Colonic mucosa (tissue), 4 donors: ENCODE measurements at regions not wholly inside any gene's neighbourhood (a gene's known extent, or its start where the extent isn't known, plus 50 kb on each side); places are given as distances from the start of the nearest gene placed in this dataset.

Experiments used
- DNase-seq: peaks from one replicate; pipeline ENCODE4 v3.0.0-alpha.2; 2020
- H3K27ac ChIP-seq: fragments of 200-600 bp; one replicate; pipeline ENCODE4 v1.8.0; 2021
- H3K27me3 ChIP-seq: fragments of 200-600 bp; one replicate; pipeline ENCODE4 v1.8.0; 2021
- H3K36me3 ChIP-seq: fragments of 200-600 bp; one replicate; pipeline ENCODE4 v1.8.0; 2021
- H3K4me1 ChIP-seq: fragments of 200-600 bp; one replicate; pipeline ENCODE4 v1.8.0; 2021; ENCODE audit warnings: mild to moderate bottlenecking
- H3K4me3 ChIP-seq: fragments of 200-600 bp; one replicate; pipeline ENCODE4 v1.8.0; 2021
- H3K9ac ChIP-seq, 2 donors: one replicate each; pipeline ENCODE4 v1.7.0; 2013; ENCODE audit warnings: control low read depth in 2 of 2, low read depth in 2 of 2, low read length in 2 of 2
- H3K9me3 ChIP-seq: fragments of 200-600 bp; one replicate; pipeline ENCODE4 v1.8.0; 2021
- CTCF ChIP-seq: fragments of 200-600 bp; IDR thresholded peaks from one replicate; pipeline ENCODE4 v1.8.0; 2022; ENCODE audit warnings: antibody characterized with exemption, mild to moderate bottlenecking
- intact Hi-C: fragments of 100-400 bp; cut with DNase I; formaldehyde crosslinking; loops from one replicate; pipeline ENCODE4 v1.14.1; 2022
- donor health status: healthy.
- donor health status: DM: no; HTN: no; CAD: no.
- donor health status: DM: no; HTN: no; CAD: no.

- no peak for TF ChIP-seq CTCF
- no peaks in the 10 kb centered on the region for H3K4me1 ChIP-seq
- H3K27me3 ChIP-seq = no peaks in the 10 kb centered on the region
- intact Hi-C loops = no loop called here
- H3K36me3 ChIP-seq = no peaks in the 10 kb centered on the region
- H3K4me3 ChIP-seq = no peak overlapping the region
- H3K9ac ChIP-seq = no peak overlapping the region
- H3K9me3 ChIP-seq = no peaks in the 10 kb centered on the region
- no peak overlapping the region for H3K27ac ChIP-seq
- DNase-seq = no peak
Measured at GRCh38 chr7:84844771-84845170, 342.1 kb downstream of the SEMA3D start.

- TF ChIP-seq CTCF = no peak
- Histone ChIP-seq H3K36me3 (no peaks in the 10 kb centered on the region), H3K9me3 (no peaks in the 10 kb centered on the region), H3K27me3 (no peaks in the 10 kb centered on the region), H3K4me3 (no peak overlapping the region), H3K27ac (no peak overlapping the region), H3K4me1 (no peaks in the 10 kb centered on the region), H3K9ac (no peak overlapping the region)
- intact Hi-C loops = no loop called here
- no peak for DNase-seq
Measured at GRCh38 chr7:84841809-84842208, 345.0 kb downstream of the SEMA3D start.

- Histone ChIP-seq H3K9ac (no peak overlapping the region), H3K9me3 (no peaks in the 10 kb centered on the region), H3K27ac (no peak overlapping the region), H3K36me3 (no peaks in the 10 kb centered on the region), H3K27me3 (no peaks in the 10 kb centered on the region), H3K4me3 (no peak overlapping the region), H3K4me1 (no peaks in the 10 kb centered on the region)
- intact Hi-C loops = no loop called here
- no peak for DNase-seq
- TF ChIP-seq CTCF = no peak
Measured at GRCh38 chr7:84838857-84839256, 348.0 kb downstream of the SEMA3D start.

GRCh38 chr7:84837405-84837804 lies 349.5 kb downstream of the SEMA3D start:
- no peaks in the 10 kb centered on the region for H3K9me3 ChIP-seq
- no peak for DNase-seq
- no peaks in the 10 kb centered on the region for H3K4me1 ChIP-seq
- no peaks in the 10 kb centered on the region for H3K36me3 ChIP-seq
- H3K27me3 ChIP-seq = no peaks in the 10 kb centered on the region
- intact Hi-C loops = no loop called here
- no peak overlapping the region for H3K27ac ChIP-seq
- no peak overlapping the region for H3K9ac ChIP-seq
- no peak for TF ChIP-seq CTCF
- no peak overlapping the region for H3K4me3 ChIP-seq

- Histone ChIP-seq H3K4me3 (no peak overlapping the region), H3K27me3 (no peaks in the 10 kb centered on the region), H3K4me1 (no peaks in the 10 kb centered on the region), H3K27ac (no peak overlapping the region), H3K9ac (no peak overlapping the region), H3K9me3 (no peaks in the 10 kb centered on the region), H3K36me3 (no peaks in the 10 kb centered on the region)
- no peak for TF ChIP-seq CTCF
- intact Hi-C loops = no loop called here
- DNase-seq = no peak
Measured at GRCh38 chr7:84829719-84830118, 357.1 kb downstream of the SEMA3D start.
